ENCODE measurements at regions not wholly inside any gene's neighbourhood (a gene's known extent, or its start where the extent isn't known, plus 50 kb on each side); places are given as distances from the start of the nearest gene placed in this dataset.

- Histone ChIP-seq H4K91ac (ENCODE audit: insufficient read length, low read depth, low read length) (no peak overlapping the region), H3K9me3 (ENCODE audit: control insufficient read depth, low read depth, low read length) (no peaks in the 10 kb centered on the region), H2BK120ac (ENCODE audit: low read depth, low read length, poor library complexity, severe bottlenecking) (no peak overlapping the region), H3K4ac (ENCODE audit: low read depth, low read length) (no peak overlapping the region), H3K23me2 (ENCODE audit: insufficient read length, low read depth, low read length, poor library complexity, severe bottlenecking) (no peaks in the 10 kb centered on the region), H3K27me3 (ENCODE audit: insufficient read depth, low read length) (no peaks in the 10 kb centered on the region), H2AFZ (ENCODE audit: low read length) (no peak overlapping the region), H4K5ac (ENCODE audit: insufficient read length, low read depth, low read length) (no peak overlapping the region), H2AK5ac (ENCODE audit: insufficient read length, low read length) (no peak overlapping the region), H2BK20ac (ENCODE audit: low read depth, low read length, poor library complexity, severe bottlenecking) (no peak overlapping the region), H3K14ac (ENCODE audit: insufficient read depth, low read length) (no peak overlapping the region), H3K23ac (ENCODE audit: insufficient read length, low read depth, low read length) (no peak overlapping the region), H4K20me1 (ENCODE audit: control insufficient read depth, insufficient read depth, insufficient read length) (no peaks in the 10 kb centered on the region), H3K4me2 (ENCODE audit: insufficient read depth, insufficient read length, low read length) (no peak overlapping the region), H3K18ac (ENCODE audit: insufficient read length, low read depth, low read length) (no peak overlapping the region), H3K56ac (ENCODE audit: insufficient read length, low read depth, low read length) (no peak overlapping the region), H2BK12ac (ENCODE audit: insufficient read length, low read depth, low read length) (no peak overlapping the region), H4K8ac (replicated peaks; ENCODE audit: insufficient read length, low read depth, low read length) (no peak overlapping the region), H3K9ac (ENCODE audit: extremely low read depth, insufficient read length, low read length) (no peak overlapping the region), H3K27ac (ENCODE audit: insufficient read length, low read depth, low read length) (no peak overlapping the region), H3T11ph (ENCODE audit: low read length) (no peak overlapping the region), H3K4me1 (ENCODE audit: insufficient read depth, low read length) (no peaks in the 10 kb centered on the region; the same call in 1 of the 2 replicates), H3K79me1 (ENCODE audit: insufficient read depth, low read depth, low read length, poor library complexity, severe bottlenecking) (no peaks in the 10 kb centered on the region), H3K79me2 (ENCODE audit: insufficient read depth, low read length) (no peaks in the 10 kb centered on the region), H2BK15ac (ENCODE audit: low read depth, low read length) (no peak overlapping the region), H2BK5ac (ENCODE audit: insufficient read length, low read length) (no peak overlapping the region)
- H3K4me1 Mint-ChIP-seq, result peaks cover 0 to 10% of the 10 kb centered on the region in 2 experiments; a peak in 1 of 4 replicates
- H3K4me3 Mint-ChIP-seq, result no peak overlapping the region
- H3K27ac Mint-ChIP-seq, result no peak overlapping the region; a peak in 1 of 7 replicates
- H3K9me3 Mint-ChIP-seq, result peaks cover 2 to 3% of the 10 kb centered on the region in 2 experiments; a peak in 2 of 5 replicates
- WGBS (ENCODE audit: extremely low coverage, insufficient read length, low lambda C conversion rate), result no CpG with 5 or more reads among the region's 5 CpGs
- H3K27me3 Mint-ChIP-seq (ENCODE audit: low read depth), result peaks cover 15% of the 10 kb centered on the region
- DNase-seq, result no peak
- H3K36me3 Mint-ChIP-seq (ENCODE audit: insufficient read depth in 1 of 3, low read depth in 3 of 3), result peaks cover 0 to 10% (median 5%) of the 10 kb centered on the region in 3 experiments; a peak in 4 of 7 replicates
- no peak for TF ChIP-seq CTCF (conservative IDR thresholded peaks at IDR 0.05)
Measured at GRCh38 chr3:72281551-72281950, 496.6 kb upstream of the PROK2 start.

Data from H9 (cell line).